ENCODE measurements at regions not wholly inside any gene's neighbourhood (a gene's known extent, or its start where the extent isn't known, plus 50 kb on each side); places are given as distances from the start of the nearest gene placed in this dataset.

DNA sequence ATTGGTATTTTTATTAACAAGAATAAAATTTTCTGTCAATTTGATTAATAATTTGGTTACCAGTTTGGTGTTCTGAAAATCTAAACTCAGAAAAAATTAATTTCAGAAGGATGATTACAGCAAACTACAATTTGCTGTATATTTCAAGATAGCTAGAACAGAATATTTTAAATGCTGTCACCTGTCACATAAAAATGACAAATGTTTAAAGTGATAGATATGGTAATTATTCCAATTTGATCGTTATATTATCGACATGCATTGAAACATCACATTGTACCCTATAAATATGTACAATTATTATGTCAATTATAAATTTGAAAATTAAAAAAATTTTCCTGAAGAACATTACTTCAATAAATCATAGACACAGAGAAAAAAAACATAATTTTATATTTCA, 56.9 kb upstream of the SLITRK5 start:
- DNase-seq: no peak

All from NCI-H1694 treated with DMSO at 0.1 percent for 48 hours (cell line).